H9 (cell line): ENCODE measurements at regions not wholly inside any gene's neighbourhood (a gene's known extent, or its start where the extent isn't known, plus 50 kb on each side); places are given as distances from the start of the nearest gene placed in this dataset.
A peak's percentile ranks its signal among the peaks of the same experiment; 100 is the strongest.

ENCODE experiments used
- DNase-seq: peaks from one replicate; pipeline ENCODE4 v3.0.0-alpha.2; 2017
- H2AFZ ChIP-seq: one replicate; pipeline ENCODE4 v1.6.1; 2013; ENCODE audit warnings: mild to moderate bottlenecking, low read length, control low read depth, moderate library complexity
- H2AK5ac ChIP-seq: 2 replicates; pipeline ENCODE4 v1.6.1; 2013; ENCODE audit warnings: low read length, control low read depth, mixed read lengths; ENCODE audit not compliant: insufficient read length
- H2BK120ac ChIP-seq: one replicate; pipeline ENCODE4 v1.6.1; 2013; ENCODE audit warnings: low read depth, mild to moderate bottlenecking, low read length, control low read depth, inconsistent platforms; ENCODE audit not compliant: poor library complexity, severe bottlenecking
- H2BK12ac ChIP-seq: 2 replicates; pipeline ENCODE4 v1.6.1; 2013; ENCODE audit warnings: low read length, control low read depth, mixed read lengths, low read depth; ENCODE audit not compliant: insufficient read length
- H2BK15ac ChIP-seq: 2 replicates; pipeline ENCODE4 v1.6.1; 2013; ENCODE audit warnings: low read depth, low read length, control low read depth
- H2BK20ac ChIP-seq: one replicate; pipeline ENCODE4 v1.6.1; 2013; ENCODE audit warnings: low read depth, mild to moderate bottlenecking, low read length, control low read depth, inconsistent platforms; ENCODE audit not compliant: poor library complexity, severe bottlenecking
- H2BK5ac ChIP-seq: 2 replicates; pipeline ENCODE4 v1.6.1; 2013; ENCODE audit warnings: low read length, control low read depth, mixed read lengths; ENCODE audit not compliant: insufficient read length
- H3K14ac ChIP-seq: 2 replicates; pipeline ENCODE4 v1.6.1; 2013; ENCODE audit warnings: low read length, control low read depth; ENCODE audit not compliant: insufficient read depth
- H3K18ac ChIP-seq: 2 replicates; pipeline ENCODE4 v1.6.1; 2013; ENCODE audit warnings: low read depth, mild to moderate bottlenecking, mixed read lengths, low read length, control low read depth; ENCODE audit not compliant: insufficient read length
- H3K23ac ChIP-seq: 2 replicates; pipeline ENCODE4 v1.6.1; 2013; ENCODE audit warnings: low read length, control low read depth, mixed read lengths, low read depth; ENCODE audit not compliant: insufficient read length
- H3K23me2 ChIP-seq: 2 replicates; pipeline ENCODE4 v1.6.1; 2013; ENCODE audit warnings: low read depth, mild to moderate bottlenecking, mixed read lengths, low read length, control low read depth; ENCODE audit not compliant: insufficient read length, poor library complexity, severe bottlenecking
- H3K27ac ChIP-seq: 2 replicates; pipeline ENCODE4 v1.5.1; 2013; ENCODE audit warnings: low read length, control low read depth, mixed read lengths, low read depth; ENCODE audit not compliant: insufficient read length
- H3K27me3 ChIP-seq: 2 replicates; pipeline ENCODE4 v1.6.1; 2013; ENCODE audit warnings: low read length, control low read depth, inconsistent platforms; ENCODE audit not compliant: insufficient read depth
- H3K4ac ChIP-seq: 2 replicates; pipeline ENCODE4 v1.6.1; 2013; ENCODE audit warnings: low read depth, mild to moderate bottlenecking, control low read depth, inconsistent platforms, low read length, moderate library complexity
- H3K4me1 ChIP-seq: 2 replicates; pipeline ENCODE4 v1.6.1; 2013; ENCODE audit warnings: low read length, control low read depth, inconsistent platforms; ENCODE audit not compliant: insufficient read depth
- H3K4me2 ChIP-seq: 2 replicates; pipeline ENCODE4 v1.6.1; 2013; ENCODE audit warnings: low read length, control low read depth, mixed read lengths; ENCODE audit not compliant: insufficient read length, insufficient read depth
- H3K56ac ChIP-seq: 2 replicates; pipeline ENCODE4 v1.6.1; 2013; ENCODE audit warnings: low read depth, mild to moderate bottlenecking, mixed read lengths, low read length, control low read depth; ENCODE audit not compliant: insufficient read length
- H3K79me1 ChIP-seq: 2 replicates; pipeline ENCODE4 v1.6.1; 2013; ENCODE audit warnings: low read depth, mild to moderate bottlenecking, moderate library complexity, low read length, control low read depth, inconsistent platforms; ENCODE audit not compliant: insufficient read depth, poor library complexity, severe bottlenecking
- H3K79me2 ChIP-seq: 2 replicates; pipeline ENCODE4 v1.6.1; 2013; ENCODE audit warnings: low read length, control low read depth, inconsistent platforms; ENCODE audit not compliant: insufficient read depth
- H3K9ac ChIP-seq: 2 replicates; pipeline ENCODE4 v1.6.1; 2013; ENCODE audit warnings: low read length, control low read depth, mixed read lengths; ENCODE audit not compliant: insufficient read length; ENCODE audit errors: extremely low read depth
- H3K9me3 ChIP-seq: one replicate; pipeline ENCODE4 v1.6.1; 2013; ENCODE audit warnings: low read depth, low read length, inconsistent platforms; ENCODE audit not compliant: control insufficient read depth
- H3T11ph ChIP-seq: one replicate; pipeline ENCODE4 v1.6.1; 2013; ENCODE audit warnings: mild to moderate bottlenecking, low read length, control low read depth, inconsistent platforms
- H4K20me1 ChIP-seq: one replicate; pipeline ENCODE4 v1.6.1; 2013; ENCODE audit not compliant: control insufficient read depth, insufficient read length, insufficient read depth
- H4K5ac ChIP-seq: 2 replicates; pipeline ENCODE4 v1.6.1; 2013; ENCODE audit warnings: low read depth, mild to moderate bottlenecking, mixed read lengths, low read length, control low read depth; ENCODE audit not compliant: insufficient read length
- H4K8ac ChIP-seq: replicated peaks from 2 replicates; pipeline ENCODE4 v1.6.1; 2013; ENCODE audit warnings: low read length, control low read depth, mixed read lengths, low read depth; ENCODE audit not compliant: insufficient read length
- H4K91ac ChIP-seq: 2 replicates; pipeline ENCODE4 v1.6.1; 2013; ENCODE audit warnings: low read depth, mild to moderate bottlenecking, moderate library complexity, mixed read lengths, low read length, control low read depth; ENCODE audit not compliant: insufficient read length
- H3K27ac Mint-ChIP-seq, 3 experiments: 2 replicates in 2 of 3; 3 replicates in 1 of 3; pipeline ENCODE4 v1.8.0; 2020 to 2021; ENCODE audit warnings: mixed read lengths in 3 of 3, mild to moderate bottlenecking in 1 of 3, moderate library complexity in 1 of 3
- H3K27me3 Mint-ChIP-seq: 2 replicates; pipeline ENCODE4 v1.8.0; 2021; ENCODE audit warnings: low read depth, mild to moderate bottlenecking, moderate library complexity, mixed read lengths
- H3K36me3 Mint-ChIP-seq, 3 experiments: 2 replicates in 2 of 3; 3 replicates in 1 of 3; pipeline ENCODE4 v1.8.0; 2020 to 2021; ENCODE audit warnings: low read depth in 3 of 3, mixed read lengths in 3 of 3; ENCODE audit not compliant: insufficient read depth in 1 of 3
- H3K4me1 Mint-ChIP-seq, 2 experiments: 2 replicates each; pipeline ENCODE4 v1.8.0; 2020; ENCODE audit warnings: mixed read lengths in 2 of 2
- H3K4me3 Mint-ChIP-seq, 2 experiments: 2 replicates in 1 of 2; 3 replicates in 1 of 2; pipeline ENCODE4 v1.8.0; 2020 to 2021; ENCODE audit warnings: mild to moderate bottlenecking in 2 of 2, mixed read lengths in 2 of 2, moderate library complexity in 1 of 2
- H3K9me3 Mint-ChIP-seq, 2 experiments: 2 replicates in 1 of 2; 3 replicates in 1 of 2; pipeline ENCODE4 v1.8.0; 2020; ENCODE audit warnings: mild to moderate bottlenecking in 2 of 2, mixed read lengths in 2 of 2, moderate library complexity in 1 of 2
- CTCF ChIP-seq: fragments of 200-600 bp; sonication (generic); conservative IDR thresholded peaks from 3 replicates; pipeline ENCODE4 v1.8.0; 2021; ENCODE audit warnings: antibody characterized with exemption, mild to moderate bottlenecking
- WGBS: extraction: QIAGEN DNeasy Blood & Tissue Kit; methylation state at CpG from one replicate; pipeline ENCODE4 v1.1.7; 2013; ENCODE audit warnings: missing lambda C conversion rate, low lambda C conversion rate, mixed read lengths; ENCODE audit not compliant: insufficient read length; ENCODE audit errors: extremely low coverage; 5-methylcytosine and 5-hydroxymethylcytosine counted together

DNA sequence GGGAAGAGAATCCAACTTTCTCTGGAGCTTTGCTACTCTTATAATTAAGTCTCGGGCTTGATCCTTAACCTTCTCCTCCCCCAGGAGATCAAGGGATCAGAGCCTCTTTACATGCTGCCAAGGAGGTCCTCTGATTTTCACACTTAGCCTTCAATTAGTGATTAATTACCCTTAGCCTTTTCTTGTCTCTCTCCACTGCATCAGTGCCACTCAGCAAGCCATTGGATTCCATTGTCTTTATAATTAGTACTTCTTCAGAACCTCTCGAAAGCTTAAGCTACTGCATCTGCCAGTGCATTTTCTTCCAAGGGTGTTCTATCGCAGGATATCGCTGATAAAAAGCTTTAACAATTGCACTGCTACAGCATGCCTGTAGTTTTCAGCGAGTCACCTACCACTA, 477.0 kb upstream of the MEIS1 start:
- no CpG with 5 or more reads among the region's 5 CpGs for WGBS
- H4K20me1 ChIP-seq: no peaks in the 10 kb centered on the region
- 0 out of 2 replicates have a peak, but pooled peaks cover 3% of the 10 kb centered on the region for H3K4me1 ChIP-seq
- H3K18ac ChIP-seq: no peak overlapping the region
- H2BK5ac ChIP-seq: no peak overlapping the region
- H3K36me3 Mint-ChIP-seq: no peaks in the 10 kb centered on the region; a peak in 1 of 7 replicates
- H2BK15ac ChIP-seq: no peak overlapping the region
- H3T11ph ChIP-seq: no peak overlapping the region
- H3K14ac ChIP-seq: no peak overlapping the region
- H3K27ac Mint-ChIP-seq: no peak overlapping the region
- no peak overlapping the region for H4K8ac ChIP-seq
- H3K27me3 ChIP-seq: no peaks in the 10 kb centered on the region
- no peak overlapping the region for H3K27ac ChIP-seq
- H3K4ac ChIP-seq: no peak overlapping the region
- no peak overlapping the region for H2AFZ ChIP-seq
- no peak overlapping the region for H2BK120ac ChIP-seq
- H3K23me2 ChIP-seq: no peaks in the 10 kb centered on the region
- no peak overlapping the region for H2BK20ac ChIP-seq
- no peaks in the 10 kb centered on the region for H3K79me2 ChIP-seq
- no peak overlapping the region for H4K91ac ChIP-seq
- peaks cover 15 to 16% of the 10 kb centered on the region in 2 experiments for H3K4me1 Mint-ChIP-seq
- H4K5ac ChIP-seq: no peak overlapping the region
- no peak overlapping the region for H3K9ac ChIP-seq
- DNase-seq: peak; percentile 29
- H3K4me2 ChIP-seq: no peak overlapping the region
- no peaks in the 10 kb centered on the region for H3K9me3 Mint-ChIP-seq
- H3K27me3 Mint-ChIP-seq: peaks cover 24% of the 10 kb centered on the region
- no peak overlapping the region for H2AK5ac ChIP-seq
- no peak overlapping the region for H3K56ac ChIP-seq
- H3K79me1 ChIP-seq: no peaks in the 10 kb centered on the region
- no peak overlapping the region for H2BK12ac ChIP-seq
- no peaks in the 10 kb centered on the region for H3K9me3 ChIP-seq
- H3K4me3 Mint-ChIP-seq: no peak overlapping the region
- no peak overlapping the region for H3K23ac ChIP-seq
- TF ChIP-seq CTCF: no peak
